Spleen (tissue), 7 donors: ENCODE measurements at regions not wholly inside any gene's neighbourhood (a gene's known extent, or its start where the extent isn't known, plus 50 kb on each side); places are given as distances from the start of the nearest gene placed in this dataset.

Experiments used
- POLR2A ChIP-seq, 3 donors: fragments of 450-650 bp; IDR thresholded peaks; one replicate each; pipeline ENCODE4 v1.5.1; 2017; ENCODE audit warnings: antibody characterized with exemption in 3 of 3, mild to moderate bottlenecking in 1 of 3
- TF ChIP-seq, protein P1 (sequence below), 11 experiments: fragments of 200-600 bp in 7 of 11; fragments of 450-650 bp in 4 of 11; sonication (generic) in 4 of 11; IDR thresholded peaks in 8 of 11; conservative IDR thresholded peaks in 3 of 11; 1 replicate in 7 of 11; 2 replicates in 4 of 11; pipeline versions ENCODE4 v1.4.0 to v1.8.0; 2016 to 2021; ENCODE audit warnings: antibody characterized with exemption in 11 of 11, inconsistent platforms in 4 of 11, mild to moderate bottlenecking in 1 of 11
- donor health status: DM: no; HTN: no; CAD: no; lungs with moderate emphysema.
- donor health status: DM: no; HTN: no; CAD: no.
- donor health status: DM: no; HTN: no; CAD: no.

DNA sequence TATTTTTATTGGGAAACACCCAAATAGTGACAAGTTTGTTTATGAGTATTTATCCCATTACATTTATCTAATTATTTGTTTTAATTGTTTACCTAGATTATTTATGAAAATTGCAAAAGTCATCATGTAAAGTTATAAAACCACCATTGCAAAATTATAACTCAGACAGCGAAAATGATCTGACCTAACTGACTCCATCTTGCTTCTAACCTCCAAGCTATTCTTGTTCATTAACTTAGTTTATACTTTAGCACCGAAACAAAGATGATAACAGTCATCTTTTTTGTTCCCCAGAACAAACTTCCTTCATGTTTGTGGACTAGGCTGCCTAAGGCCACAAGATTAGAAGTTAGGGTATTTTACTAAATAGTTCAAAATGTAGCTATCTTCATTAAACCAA lies 190.8 kb downstream of the FASLG start:
- TF ChIP-seq POLR2A (IDR thresholded peaks at IDR 0.05) = no peak
- TF ChIP-seq, protein P1, sequence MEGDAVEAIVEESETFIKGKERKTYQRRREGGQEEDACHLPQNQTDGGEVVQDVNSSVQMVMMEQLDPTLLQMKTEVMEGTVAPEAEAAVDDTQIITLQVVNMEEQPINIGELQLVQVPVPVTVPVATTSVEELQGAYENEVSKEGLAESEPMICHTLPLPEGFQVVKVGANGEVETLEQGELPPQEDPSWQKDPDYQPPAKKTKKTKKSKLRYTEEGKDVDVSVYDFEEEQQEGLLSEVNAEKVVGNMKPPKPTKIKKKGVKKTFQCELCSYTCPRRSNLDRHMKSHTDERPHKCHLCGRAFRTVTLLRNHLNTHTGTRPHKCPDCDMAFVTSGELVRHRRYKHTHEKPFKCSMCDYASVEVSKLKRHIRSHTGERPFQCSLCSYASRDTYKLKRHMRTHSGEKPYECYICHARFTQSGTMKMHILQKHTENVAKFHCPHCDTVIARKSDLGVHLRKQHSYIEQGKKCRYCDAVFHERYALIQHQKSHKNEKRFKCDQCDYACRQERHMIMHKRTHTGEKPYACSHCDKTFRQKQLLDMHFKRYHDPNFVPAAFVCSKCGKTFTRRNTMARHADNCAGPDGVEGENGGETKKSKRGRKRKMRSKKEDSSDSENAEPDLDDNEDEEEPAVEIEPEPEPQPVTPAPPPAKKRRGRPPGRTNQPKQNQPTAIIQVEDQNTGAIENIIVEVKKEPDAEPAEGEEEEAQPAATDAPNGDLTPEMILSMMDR (IDR thresholded peaks at IDR 0.05 in 8 of 11, conservative IDR thresholded peaks at IDR 0.05 in 3 of 11) = no peak
